GM11168 (cell line): ENCODE measurements at regions not wholly inside any gene's neighbourhood (a gene's known extent, or its start where the extent isn't known, plus 50 kb on each side); places are given as distances from the start of the nearest gene placed in this dataset.

Experiments
- in situ Hi-C: fragments of 300-500 bp; cut with MboI; formaldehyde crosslinking; loops from one replicate; pipeline ENCODE4 v1.12.0; 2022; ENCODE audit warnings: low sequenced_read_pairs; ENCODE audit not compliant: unreplicated experiment

DNA sequence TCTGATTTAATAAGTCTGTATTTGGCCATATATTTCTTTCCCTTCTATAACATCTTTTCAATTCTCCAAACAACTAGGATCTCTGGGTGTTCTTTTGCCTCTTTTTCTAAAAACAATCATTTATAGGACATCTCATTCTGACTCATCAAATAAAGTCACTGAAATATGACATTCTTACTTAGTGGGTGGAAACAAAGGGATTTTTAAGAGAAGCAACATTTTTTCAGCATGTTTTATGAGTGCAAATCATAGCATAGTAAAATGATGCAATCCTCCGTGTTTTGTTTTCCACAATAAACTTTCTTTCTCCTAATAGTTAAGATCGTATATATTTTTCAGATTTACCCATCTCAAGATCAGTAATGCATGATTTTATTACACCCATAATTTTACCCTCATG is 179.8 kb downstream of the SPCS3 start:
- in situ Hi-C loops: no loop called here

DNA sequence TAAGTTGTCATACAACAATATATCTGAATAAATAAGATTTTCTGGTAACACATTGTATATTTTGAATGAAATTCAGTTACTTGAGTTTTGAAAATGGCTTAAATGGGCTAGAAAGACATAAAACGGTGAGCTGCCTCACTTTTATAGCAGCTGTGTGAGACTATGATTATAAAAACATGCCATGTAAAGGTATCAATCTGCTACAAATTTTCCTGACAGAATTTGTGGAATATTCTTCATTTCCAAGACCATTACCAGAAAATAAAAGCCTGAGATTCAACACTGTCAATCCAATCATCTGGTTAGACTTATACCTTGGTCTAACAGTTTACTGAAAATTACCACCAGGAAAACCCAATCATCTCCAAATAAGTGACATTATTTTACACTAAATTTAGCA is 181.1 kb downstream of the SPCS3 start:
- in situ Hi-C loops: no loop called here

DNA sequence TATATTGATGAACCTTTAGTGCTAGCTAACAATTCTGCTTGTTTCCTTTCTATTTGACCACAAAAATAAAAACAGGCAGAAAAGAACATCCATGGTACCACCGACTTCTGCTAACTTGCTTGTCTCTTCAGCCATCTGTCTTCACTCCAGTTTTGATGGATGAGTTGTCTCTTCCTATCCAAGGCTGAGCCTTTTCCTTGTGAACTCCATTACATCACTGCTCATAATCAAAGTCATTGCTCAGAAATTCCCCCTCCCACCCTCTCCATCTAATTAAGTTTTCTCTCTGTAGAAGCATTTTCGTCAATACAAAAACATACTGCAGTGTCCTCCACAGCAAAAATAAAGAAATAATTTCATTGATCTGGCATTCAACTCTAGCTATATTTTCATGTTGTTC is 184.4 kb downstream of the SPCS3 start:
- in situ Hi-C loops: no loop called here

DNA sequence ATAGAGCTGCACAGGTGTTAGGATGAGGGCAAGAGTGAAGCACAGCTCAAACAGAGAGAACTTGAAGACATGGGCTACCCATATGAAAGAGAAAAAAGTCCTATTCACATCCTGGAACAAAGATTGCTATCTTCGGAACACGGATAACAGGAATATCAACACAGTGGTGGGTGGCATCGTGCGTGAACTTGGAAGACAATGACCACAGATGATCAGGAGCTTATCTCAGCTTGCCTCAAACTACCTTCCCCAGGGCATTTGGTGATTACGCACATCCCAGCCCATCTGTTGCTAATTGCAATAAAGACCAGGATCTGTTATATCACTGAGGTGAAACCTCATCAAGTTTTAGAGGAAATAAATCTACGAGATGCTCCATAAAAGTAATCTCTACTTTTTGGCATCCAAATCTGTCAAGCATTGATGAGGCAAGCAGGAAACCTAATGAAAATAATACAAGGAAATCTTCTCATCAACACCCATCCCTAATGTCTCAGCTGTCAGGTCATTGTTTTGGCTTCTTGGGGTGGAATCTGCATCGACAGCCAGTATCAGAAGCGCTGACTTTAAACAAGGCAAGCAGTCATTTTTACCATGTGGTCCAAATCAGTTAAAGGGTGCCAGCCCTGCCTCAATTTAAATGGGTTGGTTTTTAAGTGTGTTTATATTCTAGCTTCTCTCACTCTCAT is 188.2 kb downstream of the SPCS3 start:
- in situ Hi-C loops: no loop called here

DNA sequence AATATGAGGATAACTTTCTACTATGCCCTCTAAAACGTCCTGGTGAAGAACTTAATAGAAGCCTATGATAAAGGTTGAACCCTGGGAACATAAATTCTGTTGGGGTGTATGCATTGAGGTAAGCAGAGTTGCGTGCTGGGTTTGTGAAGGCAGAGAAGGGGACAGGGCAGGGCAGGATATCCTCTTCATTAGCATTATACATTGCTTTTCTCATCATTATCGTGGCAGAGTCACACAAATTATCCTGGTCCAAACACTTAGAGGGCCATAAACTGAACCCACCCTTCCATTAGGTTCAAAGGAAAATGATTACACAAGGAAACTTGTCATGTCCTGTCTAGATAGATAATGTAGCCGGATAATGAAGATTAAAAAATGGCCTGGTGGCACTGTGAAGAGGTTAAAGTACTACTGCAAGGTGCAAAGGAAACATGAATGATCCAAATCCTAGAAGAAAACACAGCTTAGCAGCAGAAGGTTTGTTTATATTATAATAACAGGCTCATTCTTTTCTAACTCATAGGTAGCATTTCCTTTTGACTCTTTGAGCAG is 189.1 kb downstream of the SPCS3 start:
- in situ Hi-C loops: no loop called here

DNA sequence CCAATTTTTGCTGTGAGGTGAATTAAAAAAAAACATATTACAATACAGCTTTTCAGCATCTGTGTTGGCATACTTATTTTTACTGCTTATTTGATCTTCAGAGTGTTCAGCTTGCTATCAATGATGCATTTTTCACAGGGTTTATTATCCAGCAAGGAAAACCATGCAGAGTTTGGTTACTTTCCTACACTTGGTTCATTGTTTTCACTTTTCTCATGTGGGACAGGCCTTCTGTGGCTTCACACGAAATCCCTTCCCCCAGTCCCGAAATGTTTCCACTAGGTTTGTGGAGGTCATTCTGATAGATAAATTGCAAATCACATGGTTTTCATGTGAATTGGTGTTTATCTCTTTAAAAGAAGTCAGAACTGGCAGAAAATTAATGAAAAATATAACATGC is 205.8 kb downstream of the SPCS3 start:
- in situ Hi-C loops: no loop called here

DNA sequence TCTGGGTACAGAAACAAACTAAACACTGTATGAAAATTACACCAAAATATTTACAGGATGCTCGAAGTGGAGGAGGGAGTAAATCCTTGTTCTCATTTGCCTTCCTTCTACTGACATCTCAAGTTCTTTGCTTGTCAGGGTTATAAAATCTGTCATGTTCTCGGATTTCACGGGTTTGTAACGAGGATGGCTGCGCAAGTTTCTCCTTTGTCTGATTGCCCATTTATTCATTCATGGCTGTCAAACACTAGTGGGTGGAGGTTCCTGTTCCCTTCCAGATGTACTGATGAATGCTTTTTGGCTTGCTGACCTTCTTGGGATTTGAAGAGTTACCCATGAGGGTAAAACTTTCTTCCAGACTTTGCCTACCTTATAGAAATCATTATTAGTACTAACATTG is 206.9 kb downstream of the SPCS3 start:
- in situ Hi-C loops: no loop called here

DNA sequence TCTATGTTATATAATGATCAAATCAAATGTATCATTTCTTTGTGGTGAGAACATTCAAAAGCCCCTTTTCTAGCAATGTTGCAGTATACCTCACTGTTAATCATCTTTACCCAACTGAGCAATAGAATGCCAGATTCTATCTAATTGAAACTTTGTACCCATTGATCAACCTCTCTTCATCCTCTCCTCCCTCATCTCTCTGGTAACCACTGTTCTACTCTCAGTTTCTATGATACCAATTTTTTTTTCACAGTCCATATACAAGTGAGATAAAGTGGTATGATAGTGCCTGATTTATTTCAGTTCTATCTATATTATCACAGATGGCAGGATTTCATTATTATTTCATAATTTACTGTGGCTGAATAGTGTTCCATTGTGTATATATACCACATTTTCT is 209.8 kb downstream of the SPCS3 start:
- in situ Hi-C loops: no loop called here

DNA sequence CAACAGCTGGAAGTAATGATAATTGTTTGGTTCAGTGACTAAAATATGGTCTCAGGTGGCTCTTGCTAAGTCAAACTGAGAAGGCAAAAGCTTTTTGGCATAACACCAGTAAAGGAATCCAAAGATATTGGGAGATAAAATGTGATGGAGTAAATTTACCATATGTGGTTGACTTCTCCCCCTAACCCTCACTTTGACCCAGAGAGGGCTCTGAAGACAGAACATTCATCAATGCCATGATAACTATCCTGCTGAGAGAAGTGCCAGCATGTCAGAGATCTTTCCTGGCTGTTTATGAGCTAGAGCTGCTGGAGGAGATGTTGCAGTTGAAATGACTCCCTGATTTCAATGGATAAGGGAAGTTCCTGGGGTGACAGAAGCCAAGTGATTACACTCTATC is 213.4 kb downstream of the SPCS3 start:
- in situ Hi-C loops: no loop called here

DNA sequence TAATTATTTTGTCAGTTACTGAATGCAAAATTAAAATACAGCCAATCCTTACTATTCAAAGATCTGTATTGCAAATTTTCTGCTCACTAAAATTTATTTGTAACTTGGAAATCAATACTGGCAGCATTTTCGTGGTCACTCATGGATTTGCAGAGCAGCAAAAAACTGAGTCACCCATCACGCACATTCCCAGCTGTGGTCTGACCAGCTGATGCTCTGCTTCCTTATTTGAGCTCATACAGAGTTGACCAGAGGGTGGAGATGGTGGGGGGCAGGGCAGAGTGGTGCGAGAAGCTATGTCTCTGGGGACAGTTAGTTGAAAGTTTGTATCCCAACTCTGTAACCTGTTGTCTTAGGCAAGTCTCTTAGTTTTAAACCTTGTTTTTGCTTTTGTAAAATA is 214.8 kb downstream of the SPCS3 start:
- in situ Hi-C loops: no loop called here

DNA sequence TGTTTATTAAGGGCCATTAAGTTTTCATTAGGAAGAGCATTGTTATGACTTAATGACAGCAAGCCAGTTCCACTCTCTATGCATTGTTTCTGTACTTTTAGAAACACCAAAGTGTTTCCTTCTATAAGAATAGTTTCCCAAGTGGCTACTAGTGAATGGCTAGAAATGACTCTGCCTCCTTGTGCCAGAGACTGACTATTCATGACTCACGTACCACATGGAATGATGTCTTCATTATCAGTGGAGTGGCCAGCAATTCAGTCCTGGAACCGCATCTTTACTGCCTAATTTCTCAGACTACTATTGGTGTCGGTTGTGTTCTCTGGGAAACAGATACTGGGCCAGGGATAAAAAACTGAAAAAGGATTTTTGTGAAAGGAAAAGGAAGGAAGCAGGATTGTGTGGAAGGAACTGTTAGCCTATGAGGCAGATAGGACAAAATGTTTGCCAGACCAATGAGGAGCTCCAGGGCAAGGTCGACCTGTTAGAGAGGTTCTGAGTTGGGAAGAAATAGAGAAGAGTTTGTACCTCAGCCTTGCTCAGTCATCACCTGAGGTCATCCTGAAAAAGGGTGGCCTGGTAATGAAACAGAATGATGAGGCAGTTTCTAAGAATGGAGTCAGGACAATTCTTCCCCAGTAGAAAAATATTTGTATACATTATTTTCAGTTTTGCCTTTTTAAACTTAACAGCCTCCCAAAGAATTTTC is 218.6 kb downstream of the SPCS3 start:
- in situ Hi-C loops: no loop called here

DNA sequence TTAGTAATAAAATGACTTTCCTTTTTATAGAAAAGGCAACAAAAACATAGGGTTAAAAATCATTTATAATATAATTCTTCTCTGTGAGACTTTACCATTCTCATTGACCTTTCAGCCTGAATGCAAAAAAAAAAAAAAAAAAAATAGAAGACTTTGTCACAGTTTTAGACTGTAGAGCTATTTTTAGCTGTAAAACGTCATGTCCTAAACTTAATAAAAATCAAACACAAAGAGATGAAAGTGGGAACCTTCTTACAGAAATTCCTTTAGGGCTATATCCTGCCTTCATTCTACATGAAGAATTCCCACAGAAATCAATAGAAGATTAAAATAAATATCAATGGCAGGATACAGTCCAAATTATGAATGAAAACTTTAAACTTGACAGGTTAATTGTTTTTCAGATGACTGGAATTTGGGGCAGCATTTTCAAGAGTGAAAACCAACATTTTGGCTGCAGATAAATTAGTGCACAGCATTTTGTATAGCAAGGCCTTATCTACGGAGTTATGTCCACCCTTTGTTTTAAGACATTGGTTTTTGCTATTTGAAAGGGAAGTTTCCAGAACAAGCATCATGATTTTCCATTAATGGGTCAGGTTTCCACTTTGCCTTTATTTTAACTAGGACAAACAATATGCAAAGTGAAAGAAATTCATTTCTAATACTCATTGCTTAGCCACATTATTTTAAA is 219.5 kb downstream of the SPCS3 start:
- in situ Hi-C loops: no loop called here

DNA sequence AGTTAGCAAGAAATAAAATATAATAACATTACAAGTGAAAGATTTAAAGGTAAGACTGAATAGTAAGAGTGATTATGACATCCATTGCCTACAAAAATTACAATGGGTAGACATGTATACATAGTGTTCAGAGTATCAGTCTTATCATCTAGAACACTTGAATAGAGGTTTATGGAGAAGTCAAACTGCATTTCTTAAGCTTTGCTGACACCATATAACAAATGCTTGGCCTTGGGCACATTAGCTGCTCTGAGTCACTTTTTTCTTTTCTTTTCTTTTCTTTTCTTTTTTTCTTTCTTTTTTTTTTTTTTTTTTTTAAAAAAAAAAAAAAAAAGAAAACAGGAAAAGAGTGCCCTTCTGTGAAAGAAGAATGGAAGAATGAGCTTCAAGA is 220.0 kb downstream of the SPCS3 start:
- in situ Hi-C loops: no loop called here

DNA sequence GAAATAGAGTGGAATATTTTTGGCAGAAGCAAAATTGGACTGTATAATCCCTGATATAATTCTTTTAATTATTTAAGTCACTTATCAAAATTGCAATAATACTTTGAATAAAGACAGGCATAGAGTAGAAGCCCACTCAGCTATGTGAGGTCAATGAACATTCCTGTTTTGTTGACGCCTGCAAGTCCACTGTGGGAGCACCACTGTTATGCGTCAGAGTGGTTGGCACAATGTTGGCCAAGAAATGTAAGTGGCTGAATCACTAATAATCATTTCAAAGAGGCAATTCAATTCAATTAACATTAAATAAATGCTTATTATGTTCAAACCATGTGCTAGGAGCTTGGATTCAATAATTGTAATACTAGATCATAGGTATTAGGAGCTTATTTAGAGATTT is 221.0 kb downstream of the SPCS3 start:
- in situ Hi-C loops: no loop called here

DNA sequence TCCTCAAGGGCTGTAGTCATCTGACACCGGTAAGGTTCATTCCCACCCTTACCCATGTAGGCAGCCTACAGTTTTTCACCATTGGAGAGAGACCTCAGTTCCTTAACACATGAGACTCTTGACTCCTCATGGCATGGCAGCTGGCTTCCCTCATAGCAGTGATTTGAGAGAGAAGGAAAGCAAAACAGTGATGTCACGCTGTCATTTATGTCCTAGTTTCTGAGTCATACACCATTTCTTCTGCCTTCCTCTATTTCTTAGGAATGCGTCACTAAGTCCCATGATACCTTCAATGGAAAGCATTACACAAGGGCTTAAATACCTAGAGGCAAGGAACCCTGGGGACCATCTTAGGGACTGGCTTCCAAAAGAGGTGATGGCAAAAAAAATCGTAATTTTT is 226.1 kb downstream of the SPCS3 start:
- in situ Hi-C loops: no loop called here

DNA sequence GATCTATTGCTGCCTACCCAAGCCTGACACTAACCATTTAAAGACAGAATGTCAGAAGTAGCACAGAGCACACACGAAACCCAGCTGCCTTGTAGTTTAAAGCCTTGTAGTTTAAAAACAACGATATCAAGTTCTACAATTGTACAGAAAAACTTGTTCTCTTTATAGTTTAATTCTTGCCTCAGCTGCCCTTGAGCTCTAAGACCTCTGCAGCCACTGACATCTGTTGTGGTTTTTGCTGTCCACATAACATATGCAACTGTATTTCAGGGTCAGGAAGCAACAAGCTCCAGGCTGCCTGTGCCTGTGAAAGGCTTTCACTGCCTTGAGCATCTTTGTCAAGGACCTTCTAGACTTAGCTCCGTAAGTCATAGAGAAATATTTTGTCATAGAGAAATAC is 227.2 kb downstream of the SPCS3 start:
- in situ Hi-C loops: no loop called here

DNA sequence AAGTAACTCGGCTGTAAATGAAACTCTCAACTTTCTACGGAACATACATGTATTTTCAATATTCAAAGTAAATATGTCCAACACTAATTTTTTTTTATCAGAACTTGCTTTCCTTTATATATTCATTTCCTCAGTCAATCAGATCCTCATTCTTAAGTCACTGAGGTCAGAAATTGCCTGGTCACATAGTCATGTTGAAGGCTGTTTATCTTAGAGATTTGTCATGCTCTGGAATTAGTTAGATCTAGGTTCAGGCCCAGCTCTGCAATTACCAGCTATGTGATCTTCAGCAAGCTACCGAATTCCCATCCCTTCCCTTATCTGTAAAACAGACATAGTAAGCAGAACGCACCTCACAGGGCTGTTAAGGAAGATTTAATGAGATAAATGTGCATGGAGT is 228.8 kb downstream of the SPCS3 start:
- in situ Hi-C loops: no loop called here

DNA sequence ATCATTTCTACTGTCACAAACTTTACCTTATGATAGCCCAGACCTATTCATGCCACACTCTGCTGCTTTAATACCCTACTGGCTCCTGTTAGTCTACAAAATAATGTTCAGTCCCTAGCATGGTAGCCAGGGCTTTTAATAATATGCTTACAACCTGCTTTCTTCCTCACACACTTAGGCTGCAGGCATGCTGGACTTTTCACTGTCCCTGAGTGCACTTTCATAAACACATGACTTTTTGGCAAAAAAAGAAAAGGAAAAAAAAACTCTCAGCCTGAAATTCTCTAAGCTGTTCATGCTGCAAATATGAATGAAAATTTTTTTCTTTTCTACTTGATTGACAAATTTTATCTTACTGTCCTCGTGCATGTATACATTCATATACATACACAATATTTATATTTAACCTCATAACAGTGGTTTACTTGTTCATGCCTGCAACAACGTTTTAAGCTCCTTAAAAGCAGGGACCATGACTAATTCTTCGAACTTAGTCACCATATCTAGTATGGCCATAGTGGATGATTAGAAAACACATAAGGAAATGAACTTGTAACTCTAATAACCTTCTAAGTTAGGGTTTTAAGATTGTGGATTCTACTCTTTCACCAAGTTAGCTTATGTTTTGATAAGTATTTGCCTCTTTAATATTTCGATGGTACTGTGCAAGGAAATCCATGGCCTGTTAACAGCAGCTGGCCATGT is 229.5 kb downstream of the SPCS3 start:
- in situ Hi-C loops: no loop called here

DNA sequence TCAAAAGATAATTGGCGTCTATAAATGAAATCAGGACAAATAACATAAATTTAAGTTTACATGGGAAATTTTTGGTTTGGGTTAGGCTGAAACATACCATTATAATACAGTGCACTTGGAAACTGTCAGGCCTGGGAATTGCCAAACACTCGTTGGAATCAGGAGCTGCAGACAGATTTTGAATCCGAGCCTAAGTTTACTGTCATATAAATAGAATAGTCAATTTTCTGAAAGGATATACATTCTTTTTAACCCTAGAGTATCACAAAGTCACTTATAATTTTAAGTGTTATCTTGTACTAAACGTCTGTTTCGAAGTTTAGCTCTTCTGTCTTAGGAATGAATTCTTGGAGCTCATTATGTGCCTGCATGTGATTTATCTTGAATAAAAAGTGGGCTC is 234.1 kb downstream of the VEGFC start:
- in situ Hi-C loops: no loop called here

DNA sequence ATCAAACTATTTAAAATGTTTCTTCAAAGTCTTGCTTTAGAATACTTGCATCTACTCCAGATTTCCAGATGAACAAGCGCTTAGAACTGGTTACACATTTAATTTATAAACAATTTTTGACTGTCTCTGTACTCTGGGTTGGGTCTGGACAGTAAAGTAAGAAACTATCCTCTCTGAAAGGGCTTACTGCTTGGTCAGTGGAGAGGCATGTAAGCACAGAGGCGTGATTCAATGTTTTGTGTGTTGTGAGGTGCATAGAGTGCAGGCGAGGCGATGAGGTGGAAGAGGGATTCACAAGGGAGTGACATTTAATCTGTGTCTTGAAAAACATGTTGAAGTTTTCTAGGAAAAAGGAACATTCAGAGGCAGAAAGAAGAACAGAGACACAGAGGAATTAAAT is 231.4 kb downstream of the VEGFC start:
- in situ Hi-C loops: no loop called here

DNA sequence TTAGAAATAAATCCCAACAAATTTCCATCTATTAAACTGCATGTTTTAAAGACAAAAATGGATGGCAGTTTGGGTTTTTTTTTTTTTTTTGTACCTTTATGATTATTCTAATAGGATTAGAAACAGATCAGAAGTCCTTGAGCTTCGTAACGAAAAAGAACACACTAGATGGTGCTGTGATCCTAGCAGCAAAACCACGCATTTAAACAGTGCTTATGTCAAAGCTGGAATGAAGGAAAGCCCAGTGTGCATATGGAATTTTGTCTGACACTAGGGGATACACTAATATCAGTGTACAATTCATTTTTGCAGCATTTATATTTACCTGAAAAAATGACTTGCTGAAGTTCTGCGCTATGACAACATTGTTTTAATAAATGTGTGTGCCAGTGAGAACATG is 229.1 kb downstream of the VEGFC start:
- in situ Hi-C loops: no loop called here
